ENCODE measurements at regions not wholly inside any gene's neighbourhood (a gene's known extent, or its start where the extent isn't known, plus 50 kb on each side); places are given as distances from the start of the nearest gene placed in this dataset.

DNA sequence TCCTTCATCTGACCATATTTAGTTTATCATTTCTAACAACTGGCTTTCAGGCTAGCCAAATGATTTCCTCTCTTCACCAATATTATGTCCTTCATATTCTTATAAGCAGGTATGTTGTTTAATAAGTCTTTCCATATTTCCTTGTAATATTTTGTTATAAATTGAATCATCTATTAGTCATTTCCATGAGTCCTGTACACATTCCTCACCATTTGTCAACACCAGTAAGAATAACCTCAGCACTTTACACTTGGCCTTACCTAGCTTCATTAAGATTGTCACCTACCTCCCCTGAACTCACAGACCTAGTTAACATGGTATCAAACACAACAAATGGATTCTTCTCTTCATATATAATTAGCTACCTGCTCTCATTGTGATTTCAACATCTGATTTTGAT, 282.3 kb downstream of the SEMA3D start:
- TF ChIP-seq TCF7L2 (IDR thresholded peaks at IDR 0.05; ENCODE audit: low read depth, low read length) (no peak), POLR2AphosphoS5 (IDR thresholded peaks at IDR 0.05; ENCODE audit: low read depth, low read length) (no peak), SIN3A (IDR thresholded peaks at IDR 0.05; ENCODE audit: borderline replicate concordance, insufficient read depth, low read depth, low read length) (no peak), REST (IDR thresholded peaks at IDR 0.05; ENCODE audit: insufficient read depth in 1 of 2, low read depth in 2 of 2, low read length in 1 of 2) (no peak)
- TF ChIP-seq, protein P1, sequence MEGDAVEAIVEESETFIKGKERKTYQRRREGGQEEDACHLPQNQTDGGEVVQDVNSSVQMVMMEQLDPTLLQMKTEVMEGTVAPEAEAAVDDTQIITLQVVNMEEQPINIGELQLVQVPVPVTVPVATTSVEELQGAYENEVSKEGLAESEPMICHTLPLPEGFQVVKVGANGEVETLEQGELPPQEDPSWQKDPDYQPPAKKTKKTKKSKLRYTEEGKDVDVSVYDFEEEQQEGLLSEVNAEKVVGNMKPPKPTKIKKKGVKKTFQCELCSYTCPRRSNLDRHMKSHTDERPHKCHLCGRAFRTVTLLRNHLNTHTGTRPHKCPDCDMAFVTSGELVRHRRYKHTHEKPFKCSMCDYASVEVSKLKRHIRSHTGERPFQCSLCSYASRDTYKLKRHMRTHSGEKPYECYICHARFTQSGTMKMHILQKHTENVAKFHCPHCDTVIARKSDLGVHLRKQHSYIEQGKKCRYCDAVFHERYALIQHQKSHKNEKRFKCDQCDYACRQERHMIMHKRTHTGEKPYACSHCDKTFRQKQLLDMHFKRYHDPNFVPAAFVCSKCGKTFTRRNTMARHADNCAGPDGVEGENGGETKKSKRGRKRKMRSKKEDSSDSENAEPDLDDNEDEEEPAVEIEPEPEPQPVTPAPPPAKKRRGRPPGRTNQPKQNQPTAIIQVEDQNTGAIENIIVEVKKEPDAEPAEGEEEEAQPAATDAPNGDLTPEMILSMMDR (IDR thresholded peaks at IDR 0.05) = no peak
- in situ Hi-C loops (cut with HindIII; ENCODE audit: low pct_unique_long_range_greater_than_20kb, low sequenced_read_pairs) = no loop called here
- no peaks in the 10 kb centered on the region for H3K4me1 ChIP-seq (ENCODE audit: control insufficient read depth, insufficient read depth, low read length)
- ChIA-PET POLR2A (no interaction called here), CTCF (no interaction called here)
- no peaks in the 10 kb centered on the region for H3K9me3 ChIP-seq (ENCODE audit: control insufficient read depth, insufficient read depth, low read depth, low read length)
- BruUV-seq (replicated peaks) = no TSS peak
- intact Hi-C loops (cut with micrococcal nuclease; ENCODE audit: unreplicated experiment) = no loop called here
- H3K4me3 ChIP-seq (ENCODE audit: low read depth in 2 of 2, low read length in 2 of 2) = no peak overlapping the region
- H3K27ac ChIP-seq (ENCODE audit: low read length) = no peak overlapping the region
- no peak for DNase-seq (ENCODE audit: low read depth, low spot score)
- no peaks in the 10 kb centered on the region for H3K36me3 ChIP-seq (ENCODE audit: control insufficient read depth, insufficient read depth, low read length)
- H3K27me3 ChIP-seq (ENCODE audit: control insufficient read depth, insufficient read depth, low read length) = no peaks in the 10 kb centered on the region
- no peak for ATAC-seq

- TF ChIP-seq, protein P1 (IDR thresholded peaks at IDR 0.05) = no peak
- no peak for TF ChIP-seq POLR2AphosphoS5 (IDR thresholded peaks at IDR 0.05; ENCODE audit: low read depth, low read length)
- H3K9me3 ChIP-seq (ENCODE audit: control insufficient read depth, insufficient read depth, low read depth, low read length) = no peaks in the 10 kb centered on the region
- no peak overlapping the region for H3K27ac ChIP-seq (ENCODE audit: low read length)
- CTCF ChIA-PET = no interaction called here
- in situ Hi-C loops (cut with HindIII; ENCODE audit: low pct_unique_long_range_greater_than_20kb, low sequenced_read_pairs) (no loop called here), intact Hi-C loops (cut with micrococcal nuclease; ENCODE audit: unreplicated experiment) (no loop called here)
- H3K36me3 ChIP-seq (ENCODE audit: control insufficient read depth, insufficient read depth, low read length) = no peaks in the 10 kb centered on the region
- no peak for DNase-seq (ENCODE audit: low read depth, low spot score)
- ATAC-seq = no peak
- BruUV-seq (replicated peaks) = no TSS peak
- H3K4me1 ChIP-seq (ENCODE audit: control insufficient read depth, insufficient read depth, low read length) = no peaks in the 10 kb centered on the region
- POLR2A ChIA-PET = no interaction called here
- no peaks in the 10 kb centered on the region for H3K27me3 ChIP-seq (ENCODE audit: control insufficient read depth, insufficient read depth, low read length)
- H3K4me3 ChIP-seq (ENCODE audit: low read depth in 2 of 2, low read length in 2 of 2) = no peak overlapping the region
Observed at GRCh38 chr7:84901366-84901765, 285.5 kb downstream of the SEMA3D start.

- no peak overlapping the region for H3K27ac ChIP-seq (ENCODE audit: low read length)
- ChIA-PET POLR2A (no interaction called here), CTCF (no interaction called here)
- in situ Hi-C loops (cut with HindIII; ENCODE audit: low pct_unique_long_range_greater_than_20kb, low sequenced_read_pairs) (no loop called here), intact Hi-C loops (cut with micrococcal nuclease; ENCODE audit: unreplicated experiment) (no loop called here)
- H3K4me3 ChIP-seq (ENCODE audit: low read depth in 2 of 2, low read length in 2 of 2) = no peak overlapping the region
- H3K36me3 ChIP-seq (ENCODE audit: control insufficient read depth, insufficient read depth, low read length) = no peaks in the 10 kb centered on the region
- DNase-seq (ENCODE audit: low read depth, low spot score) (no peak), ATAC-seq (no peak)
- no peaks in the 10 kb centered on the region for H3K4me1 ChIP-seq (ENCODE audit: control insufficient read depth, insufficient read depth, low read length)
- H3K27me3 ChIP-seq (ENCODE audit: control insufficient read depth, insufficient read depth, low read length) = no peaks in the 10 kb centered on the region
- BruUV-seq (replicated peaks) = no TSS peak
- TF ChIP-seq TCF7L2 (IDR thresholded peaks at IDR 0.05; ENCODE audit: low read depth, low read length) = no peak
- no peak for TF ChIP-seq REST (IDR thresholded peaks at IDR 0.05; ENCODE audit: insufficient read depth in 1 of 2, low read depth in 2 of 2, low read length in 1 of 2)
- TF ChIP-seq, protein P1 (IDR thresholded peaks at IDR 0.05) = no peak
- TF ChIP-seq POLR2AphosphoS5 (IDR thresholded peaks at IDR 0.05; ENCODE audit: low read depth, low read length) = no peak
- no peak for TF ChIP-seq SIN3A (IDR thresholded peaks at IDR 0.05; ENCODE audit: borderline replicate concordance, insufficient read depth, low read depth, low read length)
- 0 out of 2 replicates have a peak, but pooled peaks cover 2% of the 10 kb centered on the region for H3K9me3 ChIP-seq (ENCODE audit: control insufficient read depth, insufficient read depth, low read depth, low read length)
Observed at GRCh38 chr7:84900215-84900614, 286.6 kb downstream of the SEMA3D start.
